Testis (tissue), 2 donors: ENCODE measurements at regions not wholly inside any gene's neighbourhood (a gene's known extent, or its start where the extent isn't known, plus 50 kb on each side); places are given as distances from the start of the nearest gene placed in this dataset.
A peak's percentile ranks its signal among the peaks of the same experiment; 100 is the strongest.

Experiments used
- DNase-seq: peaks from one replicate; pipeline ENCODE4 v3.0.0-alpha.2; 2019
- H3K27ac ChIP-seq, 2 donors: fragments of 200-600 bp; sonication (generic); one replicate each; pipeline ENCODE4 v1.5.1; 2019
- H3K27me3 ChIP-seq: fragments of 200-600 bp; sonication (generic); one replicate; pipeline ENCODE4 v1.5.1; 2019
- H3K36me3 ChIP-seq: fragments of 200-600 bp; sonication (generic); one replicate; pipeline ENCODE4 v1.5.1; 2017; ENCODE audit warnings: low read depth; ENCODE audit errors: missing control alignments
- H3K4me1 ChIP-seq: fragments of 200-600 bp; sonication (generic); one replicate; pipeline ENCODE4 v1.5.1; 2019
- H3K4me3 ChIP-seq, 2 donors: fragments of 200-600 bp; sonication (generic); one replicate each; pipeline ENCODE4 v1.5.1; 2017 to 2019
- H3K9me3 ChIP-seq: fragments of 200-600 bp; sonication (generic); one replicate; pipeline ENCODE4 v1.5.1; 2017
- CTCF ChIP-seq, 3 experiments: fragments of 450-650 bp in 2 of 3; fragments of 200-600 bp in 1 of 3; sonication (generic) in 1 of 3; IDR thresholded peaks; one replicate each; pipeline ENCODE4 v1.5.1; 2016 to 2019; ENCODE audit warnings: antibody characterized with exemption in 3 of 3, mild to moderate bottlenecking in 2 of 3, moderate library complexity in 1 of 3
- POLR2A ChIP-seq: fragments of 450-650 bp; IDR thresholded peaks from one replicate; pipeline ENCODE4 v1.6.1; 2017; ENCODE audit warnings: antibody characterized with exemption, mild to moderate bottlenecking, moderate library complexity
- WGBS, 2 donors: methylation state at CpG; one replicate each; pipeline ENCODE4 v1.1.5; 2018; 5-methylcytosine and 5-hydroxymethylcytosine counted together
- intact Hi-C: fragments of 100-400 bp; cut with DNase I; formaldehyde crosslinking; loops from one replicate; pipeline ENCODE4 v1.15.1; 2023; ENCODE audit warnings: low total_unique reads

- no peak for DNase-seq
- Histone ChIP-seq H3K4me3 (no peak overlapping the region), H3K4me1 (peaks cover 30% of the 10 kb centered on the region), H3K9me3 (no peaks in the 10 kb centered on the region), H3K36me3 (no peaks in the 10 kb centered on the region), H3K27ac (no peak overlapping the region), H3K27me3 (no peaks in the 10 kb centered on the region)
- TF ChIP-seq POLR2A (no peak), CTCF (IDR thresholded peaks at IDR 0.05) (no peak)
- intact Hi-C loops: no loop called here
- 96 to 97% methylated on average over 3 of the region's 3 CpGs for WGBS, 2 donors
Observed at GRCh38 chr4:128663325-128663724, 146.2 kb upstream of the JADE1 start.

GRCh38 chr4:128661479-128661878 lies 148.0 kb upstream of the JADE1 start:
- peaks cover 37% of the 10 kb centered on the region for H3K4me1 ChIP-seq
- 60 to 80% methylated on average over 6 of the region's 6 CpGs for WGBS, 2 donors
- TF ChIP-seq CTCF (IDR thresholded peaks at IDR 0.05) (no peak), POLR2A (no peak)
- peak overlapping the region; percentile 69 to 90 for H3K27ac ChIP-seq
- no peaks in the 10 kb centered on the region for H3K36me3 ChIP-seq
- H3K4me3 ChIP-seq: no peak overlapping the region
- H3K27me3 ChIP-seq: no peaks in the 10 kb centered on the region
- intact Hi-C loops: no loop called here
- no peaks in the 10 kb centered on the region for H3K9me3 ChIP-seq
- DNase-seq: no peak

- Histone ChIP-seq H3K9me3 (no peaks in the 10 kb centered on the region), H3K36me3 (no peaks in the 10 kb centered on the region), H3K27ac (peak overlapping the region; percentile 69 to 90), H3K4me1 (peaks cover 37% of the 10 kb centered on the region), H3K4me3 (no peak overlapping the region), H3K27me3 (no peaks in the 10 kb centered on the region)
- intact Hi-C loops: no loop called here
- WGBS, 2 donors: 50 to 58% methylated on average over 3 of the region's 3 CpGs
- TF ChIP-seq CTCF (IDR thresholded peaks at IDR 0.05): no peak
- TF ChIP-seq POLR2A: no peak
- DNase-seq: peak; percentile 52
Observed at GRCh38 chr4:128660361-128661215, 148.9 kb upstream of the JADE1 start.

GRCh38 chr4:128658214-128658631 lies 151.3 kb upstream of the JADE1 start:
- no peaks in the 10 kb centered on the region for H3K9me3 ChIP-seq
- H3K4me3 ChIP-seq: no peak overlapping the region
- H3K27ac ChIP-seq: peak overlapping the region; percentile 78 to 90
- H3K27me3 ChIP-seq: no peaks in the 10 kb centered on the region
- TF ChIP-seq CTCF (IDR thresholded peaks at IDR 0.05): no peak
- TF ChIP-seq POLR2A: no peak
- 50 to 54% methylated on average over 4 of the region's 4 CpGs for WGBS, 2 donors
- DNase-seq: no peak
- H3K36me3 ChIP-seq: no peaks in the 10 kb centered on the region
- H3K4me1 ChIP-seq: peaks cover 51% of the 10 kb centered on the region
- intact Hi-C loops: no loop called here

- peak overlapping the region; percentile 7 to 90 for H3K27ac ChIP-seq
- no peaks in the 10 kb centered on the region for H3K9me3 ChIP-seq
- H3K27me3 ChIP-seq: no peaks in the 10 kb centered on the region
- WGBS, 2 donors: 94 to 99% methylated on average over 4 of the region's 4 CpGs
- intact Hi-C loops: no loop called here
- H3K36me3 ChIP-seq: no peaks in the 10 kb centered on the region
- TF ChIP-seq CTCF (IDR thresholded peaks at IDR 0.05) (no peak), POLR2A (no peak)
- H3K4me3 ChIP-seq: no peak overlapping the region
- DNase-seq: no peak
- H3K4me1 ChIP-seq: peaks cover 51% of the 10 kb centered on the region
Observed at GRCh38 chr4:128657638-128658037, 151.9 kb upstream of the JADE1 start.
